Hematopoietic multipotent progenitor cell treated with erythropoietin and hydrocortisone succinate and interleukin-3 and kit ligand, for 6 days (in vitro differentiated cells): ENCODE measurements at regions not wholly inside any gene's neighbourhood (a gene's known extent, or its start where the extent isn't known, plus 50 kb on each side); places are given as distances from the start of the nearest gene placed in this dataset.
"Not testable (repeated sequence)": the region's sequence is repeated elsewhere in the genome, so short reads cannot be mapped to it uniquely, and the experiment has no call there.

Experiments used
- DNase-seq: peaks from one replicate; pipeline ENCODE4 v3.0.0-alpha.2; 2015

DNA sequence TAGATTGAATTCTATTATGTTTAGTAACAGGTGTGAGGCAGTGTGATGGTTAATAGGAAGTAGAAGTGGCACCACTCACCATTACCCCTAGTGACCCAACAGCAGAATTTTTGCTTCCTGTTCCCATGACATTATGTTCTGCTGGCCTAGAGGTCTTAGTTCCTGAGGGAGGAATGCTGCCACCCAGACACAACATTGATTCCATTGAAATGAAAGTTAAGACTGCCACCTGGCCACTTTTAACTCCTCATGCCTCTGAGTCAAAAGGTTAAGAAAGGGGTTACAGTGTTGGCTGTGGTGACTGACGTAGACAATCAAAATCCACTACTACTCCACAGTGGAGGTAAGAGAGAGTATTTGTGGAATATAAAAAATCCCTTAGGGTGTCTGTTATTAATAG, 218.9 kb upstream of the NMUR2 start:
- no peak for DNase-seq

- no peak for DNase-seq
Measured at GRCh38 chr5:152625696-152626095, 220.6 kb upstream of the NMUR2 start.

DNA sequence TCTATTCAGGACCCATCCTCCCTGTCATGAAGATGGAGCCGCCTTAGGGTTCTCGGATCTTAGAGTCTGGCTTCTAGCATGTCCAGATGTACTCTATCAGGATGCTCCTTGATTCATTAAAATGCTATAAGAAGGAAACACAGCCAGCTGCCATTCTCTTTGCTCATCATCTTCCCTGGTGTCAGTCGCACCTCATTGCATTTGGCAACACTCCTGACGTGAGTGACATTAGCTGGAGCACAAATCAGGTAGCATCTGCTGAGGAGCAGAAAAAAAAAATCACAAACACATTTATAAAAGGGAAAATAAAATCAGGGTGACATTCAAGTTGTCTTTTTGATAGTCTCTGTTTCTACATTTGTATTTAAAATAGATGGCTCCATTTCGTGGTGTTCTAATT, 226.1 kb upstream of the NMUR2 start:
- no peak for DNase-seq

DNA sequence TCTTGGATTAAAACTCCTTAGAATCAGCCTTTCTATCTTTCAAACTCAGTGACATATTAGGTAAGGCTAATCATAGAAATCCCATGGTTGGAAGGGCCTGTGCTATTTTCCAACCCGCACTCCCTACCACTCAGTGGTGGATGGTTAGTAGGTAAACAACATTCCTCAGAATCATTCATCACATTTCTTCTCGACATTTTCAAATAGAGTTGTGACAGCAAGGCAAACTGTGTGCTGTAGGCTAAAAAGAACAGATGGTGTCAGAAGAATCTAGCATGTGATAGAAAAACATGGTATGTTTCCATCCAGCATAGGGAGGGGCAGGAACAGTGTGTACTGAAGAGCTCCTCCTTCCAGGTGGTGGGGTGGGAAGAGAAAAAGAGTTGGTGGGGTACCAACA, 227.3 kb upstream of the NMUR2 start:
- DNase-seq = no peak

- no peak for DNase-seq
Measured at GRCh38 chr5:152634586-152634985, 229.5 kb upstream of the NMUR2 start.

DNA sequence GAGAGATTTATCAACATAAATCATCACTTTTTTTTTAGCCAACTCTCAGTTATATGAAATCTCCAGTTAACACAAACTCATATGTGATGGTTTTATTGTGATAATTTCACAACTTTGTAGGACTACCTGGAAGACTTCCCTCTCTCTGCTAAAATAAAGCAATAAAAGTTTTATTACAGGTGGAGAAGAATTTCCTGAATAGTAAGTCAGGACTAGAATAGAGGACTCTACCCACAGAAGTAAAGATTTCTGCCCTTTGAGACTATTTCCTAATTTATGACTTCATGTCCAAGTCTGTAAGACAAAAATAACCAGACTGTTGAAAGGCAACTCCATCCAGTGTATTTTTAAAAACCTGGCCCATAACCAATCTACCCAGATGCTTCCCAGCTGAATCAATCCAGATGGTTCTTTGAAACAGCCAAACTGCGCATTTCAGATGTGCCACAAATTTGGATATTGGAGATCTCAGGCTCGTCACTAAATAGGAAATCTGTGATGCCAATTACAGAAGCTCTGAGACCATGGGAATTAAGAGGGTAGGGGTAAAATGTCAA, 234.0 kb upstream of the NMUR2 start:
- DNase-seq = no peak

DNA sequence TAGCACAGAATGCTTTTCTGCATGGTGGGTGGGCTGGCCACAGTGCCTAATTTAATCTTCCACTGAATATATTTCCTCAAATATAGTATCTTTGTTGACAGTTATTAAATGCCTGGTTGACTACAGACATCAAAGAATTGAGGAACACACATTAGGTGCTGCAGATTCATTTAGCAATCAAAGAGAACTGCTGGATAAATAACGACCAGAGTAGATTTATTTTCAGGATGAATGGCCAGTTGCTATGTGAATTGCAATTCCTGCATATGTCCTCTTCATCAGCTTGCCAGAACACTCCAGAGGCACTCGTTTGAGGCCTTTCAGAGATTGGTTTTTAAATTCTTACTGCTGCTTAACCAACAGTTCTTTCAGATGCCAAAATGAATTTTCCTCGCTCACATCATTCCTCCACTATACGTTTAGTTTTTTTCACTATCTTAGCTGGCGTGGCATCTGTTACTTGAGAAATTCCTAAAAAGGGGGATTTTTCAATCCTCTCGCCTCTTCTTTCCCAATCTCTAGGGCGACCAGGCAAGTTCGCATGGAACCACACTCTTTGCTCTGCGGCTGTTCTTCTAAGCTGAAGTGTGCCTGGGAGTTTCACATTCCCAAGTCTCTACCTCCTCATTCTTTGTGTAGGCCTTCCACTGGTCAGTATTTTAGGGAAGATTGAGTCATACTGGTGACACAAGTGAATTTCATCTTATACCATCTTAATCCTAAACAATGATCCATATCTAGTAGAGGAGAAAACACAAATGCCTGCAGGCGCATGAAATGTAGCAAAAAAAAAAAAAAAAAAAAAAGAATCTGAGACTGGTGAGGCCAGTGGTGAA, 237.1 kb upstream of the NMUR2 start:
- no peak for DNase-seq

DNA sequence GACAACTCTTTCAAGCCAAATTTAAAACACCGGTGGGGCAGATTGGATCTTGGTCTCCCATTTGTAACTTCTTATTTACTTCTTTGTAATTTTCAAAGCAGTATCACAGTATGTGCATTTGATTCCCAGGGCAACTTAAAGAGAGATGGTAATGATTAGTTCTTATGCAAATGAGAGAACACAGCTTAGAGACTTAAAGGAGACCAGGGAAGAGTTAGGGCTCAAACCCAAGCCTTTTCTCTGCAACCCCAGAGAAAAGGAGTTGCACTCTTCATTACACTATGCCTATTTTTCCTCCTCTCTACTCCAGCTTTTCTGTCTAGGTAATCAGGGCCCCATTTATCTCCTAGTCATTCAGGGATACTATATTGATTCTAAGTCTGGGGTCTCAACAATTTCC, 237.8 kb upstream of the NMUR2 start:
- no peak for DNase-seq

DNA sequence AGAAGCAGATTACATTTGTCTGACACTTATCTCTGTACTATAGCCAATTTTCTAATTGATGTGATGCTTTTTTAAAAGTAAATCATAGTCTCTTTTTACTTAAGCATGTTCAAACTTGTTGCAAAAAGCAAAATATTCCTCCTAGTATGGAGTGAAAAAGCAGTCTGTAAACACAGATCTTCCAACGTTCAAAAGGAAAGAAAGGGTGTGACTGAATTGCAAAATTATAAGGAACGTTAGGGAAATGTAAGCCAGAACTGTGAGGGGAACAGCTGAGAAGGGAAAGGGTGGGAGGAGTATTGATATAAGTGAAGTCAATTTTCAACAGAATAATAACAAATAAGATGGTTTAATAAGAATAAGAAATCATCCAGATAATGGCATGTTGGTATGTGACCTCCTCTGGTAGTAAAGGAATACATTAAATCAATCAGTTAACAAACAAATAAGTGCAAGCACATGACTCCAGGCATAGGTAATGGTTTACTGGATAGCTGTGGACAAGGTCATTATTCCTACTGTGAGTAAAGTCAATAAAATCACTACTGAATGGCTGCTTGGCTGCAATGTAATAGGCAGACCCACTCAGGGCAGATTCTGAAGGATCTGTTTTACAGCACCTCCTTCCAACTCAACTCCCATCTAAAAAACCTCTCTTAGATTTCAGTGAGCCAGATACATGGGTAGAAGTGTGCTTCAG, 239.1 kb upstream of the NMUR2 start:
- no peak for DNase-seq

GRCh38 chr5:152649609-152650008, 244.5 kb upstream of the NMUR2 start:
- no peak for DNase-seq

- DNase-seq = no peak
Measured at GRCh38 chr5:152650413-152650812, 245.3 kb upstream of the NMUR2 start.

GRCh38 chr5:152659470-152659869, 254.4 kb upstream of the NMUR2 start:
- DNase-seq = not testable (repeated sequence)

GRCh38 chr5:152673601-152674000, 268.5 kb upstream of the NMUR2 start:
- no peak for DNase-seq

GRCh38 chr5:152674403-152674802, 269.3 kb upstream of the NMUR2 start:
- DNase-seq = no peak

DNA sequence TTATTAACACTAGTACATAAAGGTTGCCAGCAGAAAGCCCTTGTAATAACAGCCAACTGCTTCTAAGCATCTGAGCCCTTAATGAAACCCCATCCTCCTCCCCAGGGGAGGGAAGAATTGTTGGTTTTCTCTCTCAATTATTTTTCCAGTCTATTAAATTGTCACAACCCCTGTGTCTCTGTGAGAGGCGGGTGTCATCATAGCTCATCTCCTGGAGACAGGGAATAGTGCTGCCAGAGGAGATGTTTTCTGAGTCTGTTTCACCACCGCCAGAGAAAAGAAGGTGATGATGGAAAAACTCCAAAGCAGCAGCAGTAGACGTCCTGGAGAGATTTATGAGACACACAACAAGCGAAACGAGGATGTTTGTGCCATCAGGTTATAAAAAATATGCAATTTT, 271.1 kb upstream of the NMUR2 start:
- DNase-seq = no peak

GRCh38 chr5:152683205-152683604, 278.1 kb upstream of the NMUR2 start:
- DNase-seq = no peak

GRCh38 chr5:152686931-152687330, 281.9 kb upstream of the NMUR2 start:
- DNase-seq = no peak

DNA sequence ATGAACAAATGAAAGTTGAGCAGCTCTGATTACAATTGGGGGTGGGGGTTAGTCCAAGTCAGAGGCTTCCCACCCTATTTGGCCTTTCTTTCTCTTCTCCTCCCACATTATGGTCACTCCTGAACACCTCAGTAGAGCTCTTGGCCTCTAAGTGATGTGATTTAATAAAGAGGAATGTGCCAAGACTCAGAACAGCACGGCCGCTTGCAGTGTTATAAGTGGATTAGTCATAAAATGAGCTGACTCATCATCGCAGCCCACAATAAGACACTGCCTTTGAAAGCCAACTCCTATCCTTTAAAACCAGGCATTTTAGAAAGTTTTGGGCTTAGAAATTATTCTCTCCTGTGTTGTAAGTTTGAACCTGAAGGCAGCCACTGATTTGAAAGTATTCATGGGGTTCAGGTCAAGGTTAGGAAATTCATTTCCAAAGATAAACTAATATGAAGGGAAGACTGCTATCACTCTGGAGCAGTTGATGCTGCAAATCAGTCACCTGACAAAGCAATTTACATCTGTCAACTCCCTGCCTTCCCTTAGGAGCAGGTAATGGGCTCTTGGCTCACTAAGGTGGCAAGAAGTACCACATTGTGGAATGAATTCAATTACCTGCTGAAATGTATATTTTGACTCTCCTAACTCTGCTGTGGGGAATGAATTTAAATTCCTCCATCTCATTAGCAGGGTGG, 283.6 kb upstream of the NMUR2 start:
- no peak for DNase-seq

DNA sequence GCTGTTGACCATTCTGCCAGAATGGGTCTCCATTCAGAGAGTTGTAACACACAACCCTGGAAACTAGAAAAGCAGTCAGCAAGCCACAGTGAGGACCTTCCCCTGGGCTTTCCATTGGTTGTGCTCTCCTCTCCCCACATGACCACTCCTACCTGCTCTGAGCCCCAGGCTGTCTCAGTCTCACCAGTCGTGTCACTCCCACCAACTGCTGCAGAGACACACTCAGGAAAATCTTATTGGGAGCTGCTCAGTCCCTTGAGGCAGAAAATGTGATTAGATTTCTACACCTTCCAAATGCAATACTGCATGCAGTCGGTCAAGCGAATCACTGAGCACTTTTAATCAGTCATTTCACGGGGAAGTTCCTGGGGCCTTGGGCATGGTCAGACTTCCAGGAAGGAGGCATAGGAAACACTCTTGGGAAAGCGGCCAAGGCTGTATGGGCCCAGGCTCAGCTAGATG, 284.2 kb upstream of the NMUR2 start:
- no peak for DNase-seq

DNA sequence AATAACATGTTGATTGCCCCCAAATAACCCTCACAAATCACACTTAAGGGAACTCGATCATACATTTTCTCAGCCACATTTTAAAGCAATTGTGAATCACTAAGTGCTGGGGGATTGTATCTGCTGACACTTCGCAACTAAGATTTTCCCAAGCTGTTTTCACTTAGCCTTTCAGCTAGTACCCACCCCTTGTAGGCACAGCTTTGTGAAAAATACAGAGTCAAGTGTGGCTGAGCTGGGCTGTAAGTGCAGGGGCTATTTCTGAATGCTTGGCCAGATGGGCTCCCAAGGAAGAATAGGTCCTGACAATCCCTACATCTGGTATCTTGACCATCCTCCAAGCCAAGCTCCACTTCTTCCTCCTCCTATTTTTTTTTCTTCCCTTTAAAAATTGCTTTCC, 289.2 kb upstream of the NMUR2 start:
- no peak for DNase-seq

DNA sequence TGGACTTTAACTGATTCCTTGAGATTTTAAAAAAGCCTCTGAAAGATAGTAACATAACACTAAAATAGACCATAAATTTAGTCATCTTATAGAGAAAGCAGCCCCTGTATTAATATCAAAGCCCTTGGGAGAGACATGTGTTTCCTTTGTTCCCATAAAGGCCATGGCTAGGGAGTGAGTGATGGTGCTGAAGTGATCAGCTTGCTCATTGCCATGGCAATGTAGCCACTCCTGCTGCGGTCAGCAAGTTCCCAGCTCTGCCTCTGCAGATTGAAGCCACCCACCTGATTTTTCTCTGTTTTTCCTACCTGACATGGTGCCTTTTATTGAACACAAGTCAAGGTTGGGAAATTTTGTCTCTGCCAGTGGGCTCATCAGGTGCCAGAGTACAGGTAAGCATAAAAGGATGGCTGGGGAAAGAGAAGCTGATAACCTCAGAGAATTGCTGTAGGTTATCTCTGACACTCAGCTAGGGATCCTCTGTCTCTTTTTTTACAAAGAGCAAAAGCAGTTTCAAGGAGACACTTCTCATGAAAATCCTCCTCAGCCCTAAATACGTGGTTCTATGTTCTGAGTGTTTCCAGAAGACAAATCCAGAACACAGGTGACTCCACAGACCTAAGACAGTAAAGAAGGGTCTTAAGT, 296.3 kb upstream of the NMUR2 start:
- no peak for DNase-seq

GRCh38 chr5:152704286-152704685, 299.2 kb upstream of the NMUR2 start:
- no peak for DNase-seq

GRCh38 chr5:152711801-152712388, 306.8 kb upstream of the NMUR2 start:
- no peak for DNase-seq
